Urinary bladder (tissue), 3 donors: ENCODE measurements at regions not wholly inside any gene's neighbourhood (a gene's known extent, or its start where the extent isn't known, plus 50 kb on each side); places are given as distances from the start of the nearest gene placed in this dataset.

Experiments
- DNase-seq: peaks from one replicate; pipeline ENCODE4 v3.0.0-alpha.2; 2015; ENCODE audit errors: extremely low spot score
- H3K27ac ChIP-seq: one replicate; pipeline ENCODE4 v1.5.1; 2013; ENCODE audit warnings: low read depth, mild to moderate bottlenecking, moderate library complexity
- H3K36me3 ChIP-seq: one replicate; pipeline ENCODE4 v1.6.1; 2013; ENCODE audit warnings: mild to moderate bottlenecking, moderate library complexity; ENCODE audit not compliant: insufficient read depth
- H3K4me1 ChIP-seq: one replicate; pipeline ENCODE4 v1.6.1; 2013; ENCODE audit warnings: mild to moderate bottlenecking, moderate library complexity; ENCODE audit not compliant: insufficient read depth
- H3K4me3 ChIP-seq: one replicate; pipeline ENCODE4 v1.5.1; 2013; ENCODE audit warnings: low read depth, low read length
- WGBS: extraction: QIAGEN DNeasy Blood & Tissue Kit; methylation state at CpG from one replicate; pipeline ENCODE4 v1.1.7; 2013; 5-methylcytosine and 5-hydroxymethylcytosine counted together
- donor health status: healthy with polysubstance abuse.
- donor health status: healthy.

DNA sequence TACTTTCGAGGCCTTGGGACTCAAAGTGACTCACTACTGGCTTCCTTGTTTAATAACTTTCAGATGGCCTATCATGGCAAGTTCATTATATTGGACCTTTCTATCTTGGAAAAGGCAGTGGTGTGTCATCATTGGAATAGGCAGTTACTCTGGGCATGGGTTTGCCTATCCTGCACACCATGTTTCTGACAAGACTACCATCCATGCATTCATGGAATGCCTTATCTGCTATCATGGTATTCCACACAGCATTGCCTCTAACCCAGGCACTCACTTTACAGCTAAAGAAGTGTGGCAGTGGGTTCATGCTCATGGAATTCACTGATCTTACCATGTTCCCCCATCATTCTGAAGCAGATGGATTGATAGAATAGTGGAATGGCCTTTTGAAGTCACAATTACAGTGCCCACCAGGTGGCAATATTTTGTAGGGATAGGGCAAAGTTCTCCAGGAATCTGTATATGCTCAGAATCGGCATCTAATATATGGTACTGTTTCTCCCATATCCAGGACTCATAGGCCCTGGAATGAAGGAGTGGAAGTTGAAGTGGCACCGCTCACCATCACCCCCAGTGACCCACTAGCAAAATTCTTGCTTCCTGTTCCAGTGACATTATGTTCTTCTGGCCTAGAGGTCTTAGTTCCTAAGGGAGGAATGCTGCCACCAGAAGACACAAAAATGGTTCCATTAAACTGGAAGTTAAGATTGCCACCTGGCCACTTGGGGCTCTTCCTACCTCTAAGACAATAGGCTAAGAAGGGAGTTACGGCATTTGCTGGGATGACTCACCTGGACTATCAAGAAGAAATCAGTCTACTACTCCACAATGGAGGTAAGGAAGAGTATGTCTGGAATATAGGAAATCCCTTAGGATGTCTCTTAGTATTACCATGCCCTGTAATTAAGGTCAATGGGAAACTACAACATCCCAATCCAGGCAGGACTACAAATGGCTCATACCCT lies 1161.4 kb downstream of the SI start:
- 93% methylated on average over 4 of the region's 4 CpGs for WGBS
- no peak for DNase-seq

DNA sequence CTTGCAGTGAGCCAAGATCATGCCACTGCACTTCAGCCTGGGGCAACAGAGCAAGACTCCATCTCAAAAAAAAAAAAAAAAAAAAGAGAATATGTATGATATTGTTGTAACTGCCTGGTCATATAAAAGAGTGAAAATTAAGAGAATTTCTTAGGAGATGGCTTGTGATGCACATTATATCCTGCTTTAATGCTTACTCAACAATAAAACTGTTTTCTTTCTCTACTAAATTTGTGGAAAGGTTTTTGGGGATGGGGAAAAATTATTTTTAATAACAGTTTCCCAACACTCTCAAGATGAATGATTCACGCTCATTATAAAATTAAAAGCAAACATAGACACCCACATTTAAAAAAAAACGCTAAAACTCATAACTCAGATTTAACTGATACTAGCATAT lies 1163.0 kb downstream of the SI start:
- H3K4me1 ChIP-seq, result no peaks in the 10 kb centered on the region
- no peaks in the 10 kb centered on the region for H3K36me3 ChIP-seq
- no peak overlapping the region for H3K27ac ChIP-seq
- no peak for DNase-seq
- WGBS, result 89% methylated on average over 2 of the region's 2 CpGs
- no peak overlapping the region for H3K4me3 ChIP-seq

More for the DNA sequence above, 1161.4 kb downstream of the SI start:
- H3K27ac ChIP-seq, result no peak overlapping the region
- H3K4me3 ChIP-seq, result no peak overlapping the region
- no peaks in the 10 kb centered on the region for H3K4me1 ChIP-seq
- no peaks in the 10 kb centered on the region for H3K36me3 ChIP-seq

DNA sequence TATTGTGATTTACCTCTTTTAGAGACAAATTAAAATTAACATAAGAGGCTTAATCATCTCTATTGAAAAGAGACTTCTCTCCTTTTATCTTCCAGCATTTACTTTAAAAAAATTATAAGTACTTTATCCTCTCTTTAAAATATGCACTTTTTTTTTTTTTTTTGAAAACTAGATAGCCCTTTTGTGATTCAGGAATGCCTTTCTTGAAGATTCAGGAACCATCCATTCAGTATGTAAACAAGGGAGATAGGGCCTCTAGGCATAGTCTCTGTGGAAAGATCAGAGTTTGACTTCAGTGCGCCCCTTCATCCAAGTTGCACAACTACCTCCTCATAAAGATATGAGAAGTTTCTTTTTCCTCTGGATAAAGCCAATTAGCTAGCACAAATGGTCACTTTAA lies 1163.7 kb downstream of the SI start:
- no peaks in the 10 kb centered on the region for H3K36me3 ChIP-seq
- H3K27ac ChIP-seq, result no peak overlapping the region
- 85% methylated on average over 1 of the region's 1 CpG for WGBS
- DNase-seq, result no peak
- no peak overlapping the region for H3K4me3 ChIP-seq
- H3K4me1 ChIP-seq, result no peaks in the 10 kb centered on the region

DNA sequence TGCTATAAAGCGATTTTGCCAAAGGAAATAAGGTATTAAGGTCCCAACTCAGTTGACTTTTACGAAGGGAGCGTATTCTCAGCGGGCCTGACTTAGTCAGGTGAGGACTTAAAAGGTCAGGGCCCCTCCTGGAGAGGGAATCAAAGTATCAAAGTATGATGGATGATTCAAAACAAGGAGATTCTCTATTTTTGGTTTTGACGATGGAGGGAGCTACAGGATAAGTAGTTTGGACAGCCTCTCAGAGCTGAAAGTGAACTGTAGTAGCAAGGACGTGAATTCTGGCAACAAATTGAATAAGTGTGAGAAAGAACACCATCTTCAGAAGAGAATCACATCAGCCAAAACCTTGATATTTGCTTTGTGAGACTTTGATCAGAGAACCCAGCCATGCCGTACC lies 1186.5 kb downstream of the SI start:
- Histone ChIP-seq H3K4me1 (no peaks in the 10 kb centered on the region), H3K27ac (no peak overlapping the region), H3K4me3 (no peak overlapping the region), H3K36me3 (no peaks in the 10 kb centered on the region)
- 86% methylated on average over 7 of the region's 7 CpGs for WGBS
- no peak for DNase-seq

DNA sequence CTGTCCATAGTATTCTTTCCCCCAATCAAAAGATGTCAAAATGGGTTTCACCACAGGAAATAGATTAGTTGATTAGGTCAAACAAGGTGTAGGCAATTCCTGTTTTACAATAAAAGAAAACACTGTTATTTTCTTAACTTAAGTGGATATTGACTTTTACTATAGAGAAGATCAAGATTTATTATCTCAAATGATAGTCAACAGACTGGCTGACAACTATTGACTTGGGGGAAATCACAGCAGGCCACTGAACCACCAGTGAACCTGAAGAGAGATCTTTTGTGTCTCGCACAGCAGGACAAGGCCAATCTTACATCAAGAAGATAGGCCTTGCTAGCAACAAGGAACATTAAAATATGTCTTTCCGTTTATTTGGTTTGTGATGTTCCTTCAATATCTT lies 1187.6 kb downstream of the SI start:
- Histone ChIP-seq H3K4me3 (no peak overlapping the region), H3K27ac (no peak overlapping the region), H3K4me1 (no peaks in the 10 kb centered on the region), H3K36me3 (no peaks in the 10 kb centered on the region)
- WGBS, result 59% methylated on average over 2 of the region's 2 CpGs
- no peak for DNase-seq

DNA sequence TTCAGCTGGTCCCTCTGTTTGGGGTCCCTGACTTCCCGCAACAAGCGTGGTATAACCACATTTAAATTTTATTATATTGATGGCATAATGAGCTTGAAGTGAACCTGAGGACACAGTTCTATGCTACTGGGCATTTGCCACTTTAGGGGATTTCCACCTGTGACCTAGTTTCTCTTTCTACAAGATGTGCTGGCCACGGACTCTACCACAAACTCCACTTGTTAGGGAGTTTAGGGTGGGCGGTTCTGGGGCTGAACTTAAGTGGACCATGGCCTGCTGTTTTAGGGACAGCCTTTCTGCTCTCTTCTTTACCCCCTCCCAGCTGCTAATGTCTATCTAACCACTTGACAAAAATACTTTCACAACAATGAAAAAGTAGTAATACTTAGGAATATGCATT lies 1199.1 kb downstream of the SI start:
- H3K4me1 ChIP-seq, result no peaks in the 10 kb centered on the region
- no peak for DNase-seq
- H3K4me3 ChIP-seq, result no peak overlapping the region
- H3K27ac ChIP-seq, result no peak overlapping the region
- 98% methylated on average over 4 of the region's 4 CpGs for WGBS
- no peaks in the 10 kb centered on the region for H3K36me3 ChIP-seq

DNA sequence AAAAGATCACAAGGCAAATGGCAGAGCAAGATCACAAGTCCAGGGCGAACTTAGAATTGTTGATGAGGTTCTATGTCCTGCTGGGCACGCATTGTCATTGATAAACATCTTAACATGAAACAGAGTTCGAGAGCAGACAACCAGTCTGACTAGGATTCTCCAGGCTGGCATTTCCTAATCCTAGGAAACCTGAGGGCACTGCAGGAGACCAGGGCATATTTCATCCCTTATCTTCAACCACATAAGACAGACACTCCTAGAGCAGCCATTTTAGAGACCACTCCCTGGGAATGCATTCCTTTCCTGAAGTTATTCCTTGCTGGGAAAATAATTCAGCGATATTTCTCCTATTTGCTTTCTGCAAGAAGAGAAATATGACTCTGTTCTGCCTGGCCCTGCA lies 1199.9 kb downstream of the SI start:
- H3K4me3 ChIP-seq, result no peak overlapping the region
- 85% methylated on average over 4 of the region's 4 CpGs for WGBS
- no peak overlapping the region for H3K27ac ChIP-seq
- no peaks in the 10 kb centered on the region for H3K4me1 ChIP-seq
- no peak for DNase-seq
- H3K36me3 ChIP-seq, result no peaks in the 10 kb centered on the region

DNA sequence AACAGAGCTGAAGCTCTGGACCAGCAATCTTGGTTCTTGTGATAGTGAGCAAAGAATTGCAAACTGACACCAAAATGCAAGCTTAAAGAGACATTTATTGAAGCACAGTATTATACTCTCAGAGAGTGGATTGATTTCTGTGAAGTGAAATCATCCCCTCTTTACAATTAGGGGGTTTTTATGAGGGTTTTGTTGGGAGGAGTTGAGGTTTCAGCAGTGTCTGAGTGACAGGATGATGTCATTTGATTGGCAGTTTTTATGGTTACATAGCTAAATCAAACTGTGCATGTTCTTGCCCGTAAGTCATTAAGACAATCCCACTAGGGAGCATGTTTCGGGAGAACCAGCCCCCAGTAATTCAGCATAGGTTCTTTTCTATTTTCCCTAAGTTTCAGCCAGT lies 1200.5 kb downstream of the SI start:
- H3K4me1 ChIP-seq, result no peaks in the 10 kb centered on the region
- DNase-seq, result no peak
- H3K27ac ChIP-seq, result no peak overlapping the region
- no peak overlapping the region for H3K4me3 ChIP-seq
- WGBS, result 92% methylated on average over 2 of the region's 2 CpGs
- H3K36me3 ChIP-seq, result no peaks in the 10 kb centered on the region

DNA sequence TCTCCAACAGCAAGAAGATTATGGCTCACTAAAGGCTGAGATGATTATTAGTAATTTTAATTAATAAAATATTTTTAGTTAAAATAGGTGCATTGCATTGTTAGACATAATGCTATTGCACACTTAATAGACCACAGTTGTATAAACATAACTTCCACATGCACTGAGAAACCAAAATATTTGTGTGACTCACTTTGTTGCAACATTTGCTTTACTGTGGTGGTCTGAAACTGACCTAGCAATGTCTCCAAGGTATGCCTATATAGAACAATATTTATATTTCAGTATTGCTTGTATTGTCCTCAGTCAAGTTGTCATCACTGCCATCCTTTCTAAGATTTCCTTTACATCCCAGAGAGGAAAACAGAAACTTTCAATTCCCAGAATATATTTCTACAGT lies 1215.2 kb downstream of the SI start:
- Histone ChIP-seq H3K27ac (no peak overlapping the region), H3K4me1 (no peaks in the 10 kb centered on the region), H3K4me3 (no peak overlapping the region), H3K36me3 (no peaks in the 10 kb centered on the region)
- no peak for DNase-seq

DNA sequence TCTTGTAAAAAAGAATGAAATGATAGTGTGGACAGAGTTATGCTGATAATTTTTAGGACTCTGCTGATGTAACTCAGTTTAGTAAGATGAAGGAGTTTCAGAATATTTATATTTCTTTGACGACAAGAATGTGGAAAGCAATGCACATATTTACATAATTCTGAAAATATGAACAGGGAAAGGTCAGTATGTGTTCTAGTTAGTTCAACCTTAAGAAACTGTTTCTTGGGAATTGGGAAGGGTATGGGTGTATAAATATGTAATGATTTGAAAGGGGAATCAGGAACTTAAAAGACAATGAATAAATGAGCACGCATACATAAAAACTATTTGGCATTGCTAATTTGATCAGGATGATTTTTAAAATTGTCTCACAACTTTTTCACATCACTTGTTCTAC lies 1226.1 kb downstream of the SI start:
- no peaks in the 10 kb centered on the region for H3K4me1 ChIP-seq
- no peak for DNase-seq
- H3K27ac ChIP-seq, result no peak overlapping the region
- H3K36me3 ChIP-seq, result no peaks in the 10 kb centered on the region
- 43% methylated on average over 2 of the region's 2 CpGs for WGBS
- no peak overlapping the region for H3K4me3 ChIP-seq

DNA sequence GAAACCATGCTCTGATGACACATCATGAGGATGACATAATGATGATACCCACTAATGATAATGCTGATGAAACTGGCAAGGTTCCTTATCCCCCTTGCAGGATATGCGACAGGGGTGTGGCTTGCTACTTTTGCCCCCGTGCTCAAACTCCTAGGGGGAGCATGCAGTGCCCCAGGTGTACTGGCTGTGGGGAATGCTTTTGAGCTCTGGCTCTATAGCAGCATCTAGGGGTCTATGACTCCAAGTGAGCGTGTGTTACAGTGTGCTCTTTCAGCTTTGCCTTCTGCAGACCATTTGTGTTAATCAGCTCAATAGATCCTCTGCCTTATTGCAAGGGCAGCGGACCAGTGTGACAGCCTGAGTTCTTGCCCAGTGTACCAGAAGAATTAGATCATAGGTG lies 1239.5 kb downstream of the SI start:
- H3K27ac ChIP-seq, result no peak overlapping the region
- H3K4me1 ChIP-seq, result no peaks in the 10 kb centered on the region
- no peak overlapping the region for H3K4me3 ChIP-seq
- DNase-seq, result no peak
- no peaks in the 10 kb centered on the region for H3K36me3 ChIP-seq
- 71% methylated on average over 4 of the region's 4 CpGs for WGBS

DNA sequence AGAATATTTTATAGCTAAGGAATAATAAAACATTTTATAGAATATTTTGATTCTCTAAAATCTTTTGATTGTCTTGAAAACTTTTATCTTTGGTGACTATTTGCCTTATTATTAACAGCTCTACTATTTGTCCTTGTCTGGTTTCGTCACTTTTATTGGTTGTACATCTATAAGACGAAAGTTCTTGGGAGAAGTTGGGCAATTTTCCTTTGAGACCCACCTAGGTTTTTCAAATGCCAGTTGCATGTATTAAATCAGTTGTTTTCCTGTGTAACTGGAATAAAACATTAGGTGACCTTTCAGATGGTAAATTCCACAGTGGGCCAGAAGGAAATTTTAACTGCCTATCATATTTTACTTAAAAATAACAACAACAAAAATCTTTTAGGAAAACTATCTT lies 1245.7 kb downstream of the SI start:
- 73% methylated on average over 2 of the region's 2 CpGs for WGBS
- H3K27ac ChIP-seq, result no peak overlapping the region
- H3K4me1 ChIP-seq, result no peaks in the 10 kb centered on the region
- no peak for DNase-seq
- no peaks in the 10 kb centered on the region for H3K36me3 ChIP-seq
- no peak overlapping the region for H3K4me3 ChIP-seq

DNA sequence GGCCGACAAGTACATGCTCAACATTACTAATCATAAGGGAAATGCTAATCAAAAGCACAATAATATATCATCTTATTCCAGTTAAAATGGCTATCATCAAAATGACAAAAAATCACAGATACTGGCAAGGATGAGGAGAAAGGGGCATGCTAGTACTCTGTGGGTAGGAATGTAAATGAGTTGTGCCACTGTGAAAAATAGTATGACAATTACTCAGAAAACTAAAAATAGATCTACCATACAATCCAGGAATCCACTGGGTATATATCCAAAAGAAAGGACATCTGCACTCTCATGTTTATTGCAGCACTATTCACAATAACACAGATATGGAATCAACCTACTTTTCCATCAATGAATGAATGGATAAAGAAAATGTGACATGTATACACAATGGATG lies 1256.5 kb downstream of the SI start:
- Histone ChIP-seq H3K27ac (no peak overlapping the region), H3K4me3 (no peak overlapping the region), H3K36me3 (no peaks in the 10 kb centered on the region), H3K4me1 (no peaks in the 10 kb centered on the region)
- 91% methylated on average over 1 of the region's 1 CpG for whole genome bisulfite sequencing
- DNase-seq, result no peak

DNA sequence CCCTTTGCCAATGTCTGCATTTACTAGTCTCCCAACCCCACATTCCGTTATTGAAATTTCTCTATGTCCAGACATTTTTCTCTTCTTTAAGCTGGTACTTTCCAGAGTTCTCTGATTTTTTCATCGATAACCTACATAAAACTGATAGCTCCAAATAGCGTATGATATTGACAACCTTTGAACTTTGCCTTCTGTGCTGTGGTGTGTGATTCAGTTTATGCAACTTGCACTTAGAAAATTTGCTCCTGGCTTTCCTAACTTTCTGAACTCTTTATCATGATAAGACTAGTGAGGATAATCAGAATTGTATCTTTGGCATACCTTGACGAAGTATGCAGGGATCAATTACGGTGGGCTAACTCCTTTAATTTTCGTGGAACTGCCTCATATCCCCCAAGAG lies 1261.3 kb downstream of the SI start:
- Histone ChIP-seq H3K4me3 (no peak overlapping the region), H3K36me3 (no peaks in the 10 kb centered on the region), H3K4me1 (no peaks in the 10 kb centered on the region), H3K27ac (no peak overlapping the region)
- DNase-seq, result no peak
- WGBS, result 84% methylated on average over 6 of the region's 6 CpGs

DNA sequence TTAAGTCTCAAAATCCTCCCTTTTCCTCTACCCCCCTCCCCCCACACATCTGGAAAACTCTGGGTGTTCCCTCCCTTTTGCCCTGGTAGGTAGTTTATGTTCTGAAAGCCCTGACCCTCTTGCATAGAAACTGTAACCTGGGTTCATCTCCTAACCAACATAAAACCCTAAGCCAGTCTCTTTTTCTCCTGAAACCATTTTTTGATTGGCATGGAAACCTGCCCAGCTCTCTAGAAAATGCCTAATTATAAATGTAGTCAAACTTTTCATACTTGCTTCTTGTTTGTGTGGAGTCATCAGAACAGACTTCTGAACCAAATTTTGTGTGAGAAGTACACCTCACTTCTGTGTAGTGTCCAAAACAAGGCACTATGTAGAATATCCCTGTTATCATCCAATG lies 1264.4 kb downstream of the SI start:
- Histone ChIP-seq H3K4me3 (no peak overlapping the region), H3K27ac (no peak overlapping the region), H3K36me3 (no peaks in the 10 kb centered on the region), H3K4me1 (no peaks in the 10 kb centered on the region)
- no peak for DNase-seq
